B cell (primary cell): ENCODE measurements at regions not wholly inside any gene's neighbourhood (a gene's known extent, or its start where the extent isn't known, plus 50 kb on each side); places are given as distances from the start of the nearest gene placed in this dataset.

Experiments
- ATAC-seq: fragments of 200-7000 bp; cut with Tn5 transposase; one replicate; pipeline ENCODE4 v1.10.0; 2021; ENCODE audit warnings: low read depth, mild to moderate bottlenecking, moderate number of reproducible peaks, moderate library complexity
- CTCF ChIA-PET: fragments of 350-600 bp; sonication (Branson Sonifier 250); formaldehyde crosslinking; loops from one replicate; lab custom pipeline; 2021; ENCODE audit warnings: antibody characterized with exemption, inconsistent platforms; lab: Charles Lee
- POLR2A ChIA-PET: fragments of 350-600 bp; sonication (Branson Sonifier 250); formaldehyde crosslinking; loops from one replicate; lab custom pipeline; 2021; ENCODE audit warnings: antibody characterized with exemption; lab: Charles Lee
- DNase-seq: peaks from one replicate; pipeline ENCODE4 v3.0.0; 2013
- H2AFZ ChIP-seq: 2 replicates; pipeline ENCODE4 v1.6.1; 2012; ENCODE audit warnings: mild to moderate bottlenecking, low read depth, low read length; ENCODE audit not compliant: insufficient read depth, poor library complexity, severe bottlenecking
- H3K27ac ChIP-seq, 2 donors: 1 replicate in 1 of 2; 2 replicates in 1 of 2; pipeline ENCODE4 v1.5.1; 2012 to 2013; ENCODE audit warnings: low read length in 2 of 2, mild to moderate bottlenecking in 2 of 2, moderate library complexity in 1 of 2
- H3K27me3 ChIP-seq, 4 experiments: fragments of 200-600 bp in 1 of 4; sonication (generic) in 1 of 4; replicated peaks in 1 of 4; 1 replicate in 2 of 4; 2 replicates in 2 of 4; pipeline versions ENCODE4 v1.6.1 to v1.7.0; 2013 to 2016; ENCODE audit warnings: low read length in 3 of 4, mild to moderate bottlenecking in 2 of 4, mixed read lengths in 1 of 4, moderate library complexity in 1 of 4; ENCODE audit not compliant: insufficient read depth in 4 of 4, control insufficient read depth in 3 of 4; ENCODE audit errors: control extremely low read depth in 1 of 4
- H3K36me3 ChIP-seq, 2 experiments: replicated peaks in 1 of 2; 1 replicate in 1 of 2; 2 replicates in 1 of 2; pipeline versions ENCODE4 v1.6.1 to v1.7.1; 2013; ENCODE audit warnings: low read length in 1 of 2; ENCODE audit not compliant: insufficient read depth in 2 of 2, control insufficient read depth in 1 of 2; ENCODE audit errors: control extremely low read depth in 1 of 2, extremely low read depth in 1 of 2
- H3K4me1 ChIP-seq, 2 donors: fragments of 200-600 bp in 1 of 2; sonication (generic) in 1 of 2; 1 replicate in 1 of 2; 2 replicates in 1 of 2; pipeline versions ENCODE4 v1.5.1 to v1.6.1; 2013 to 2017; ENCODE audit warnings: low read length in 2 of 2; ENCODE audit not compliant: control insufficient read depth in 2 of 2, insufficient read depth in 2 of 2
- H3K4me2 ChIP-seq: replicated peaks from 2 replicates; pipeline ENCODE3; 2012; ENCODE audit warnings: mild to moderate bottlenecking, low read depth, low read length; ENCODE audit not compliant: poor library complexity, severe bottlenecking
- H3K4me3 ChIP-seq, 5 experiments: fragments of 200-600 bp in 1 of 5; sonication (generic) in 1 of 5; 1 replicate in 3 of 5; 2 replicates in 2 of 5; pipeline versions ENCODE4 v1.5.1 to v1.7.0; 2011 to 2016; ENCODE audit warnings: low read length in 4 of 5, mild to moderate bottlenecking in 4 of 5, low read depth in 2 of 5, control low read depth in 1 of 5, moderate library complexity in 1 of 5; ENCODE audit not compliant: insufficient read depth in 1 of 5; ENCODE audit errors: control extremely low read depth in 1 of 5, extremely low read depth in 1 of 5
- H3K79me2 ChIP-seq: fragments of 200-600 bp; sonication (generic); one replicate; pipeline ENCODE4 v1.6.0; 2016; ENCODE audit warnings: low read length; ENCODE audit not compliant: control insufficient read depth, insufficient read depth
- H3K9ac ChIP-seq: fragments of 200-600 bp; sonication (generic); 2 replicates; pipeline ENCODE4 v1.6.1; 2017; ENCODE audit warnings: mild to moderate bottlenecking, low read length, moderate library complexity
- H3K9me3 ChIP-seq, 3 donors: one replicate each; pipeline versions ENCODE4 v1.6.1 to v1.7.1; 2013; ENCODE audit warnings: low read length in 2 of 3; ENCODE audit not compliant: control insufficient read depth in 2 of 3, insufficient read depth in 1 of 3; ENCODE audit errors: control extremely low read depth in 1 of 3
- H4K20me1 ChIP-seq: 2 replicates; pipeline ENCODE4 v1.6.0; 2012; ENCODE audit warnings: mild to moderate bottlenecking, low read length; ENCODE audit not compliant: insufficient read depth, control insufficient read depth, poor library complexity, severe bottlenecking
- H3K27ac Mint-ChIP-seq: one replicate; pipeline ENCODE4 v1.8.0; 2021; ENCODE audit warnings: mixed read lengths
- H3K27me3 Mint-ChIP-seq: one replicate; pipeline ENCODE4 v1.8.0; 2021; ENCODE audit warnings: mixed read lengths
- H3K4me1 Mint-ChIP-seq: one replicate; pipeline ENCODE4 v1.8.0; 2021; ENCODE audit warnings: mixed read lengths
- H3K4me3 Mint-ChIP-seq: one replicate; pipeline ENCODE4 v1.8.0; 2021; ENCODE audit warnings: mixed read lengths
- H3K9me3 Mint-ChIP-seq: one replicate; pipeline ENCODE4 v1.8.0; 2022; ENCODE audit warnings: mixed read lengths; ENCODE audit not compliant: insufficient read depth
- EZH2 ChIP-seq: IDR thresholded peaks from 2 replicates; pipeline ENCODE4 v1.6.1; 2012; ENCODE audit warnings: borderline replicate concordance, low read depth, mild to moderate bottlenecking, moderate library complexity, low read length; ENCODE audit not compliant: insufficient read depth, poor library complexity, severe bottlenecking
- WGBS: methylation state at CpG from one replicate; pipeline ENCODE4 v1.1.5; 2013; ENCODE audit warnings: missing lambda C conversion rate; ENCODE audit not compliant: insufficient coverage; 5-methylcytosine and 5-hydroxymethylcytosine counted together
- intact Hi-C: fragments of 100-400 bp; cut with micrococcal nuclease; formaldehyde crosslinking; loops from one replicate; pipeline ENCODE4 v1.10.0; 2022
- TF ChIP-seq, protein P1 (sequence below): fragments of 200-600 bp; IDR thresholded peaks from one replicate; pipeline ENCODE4 v1.8.0; 2022; ENCODE audit warnings: antibody characterized with exemption, mild to moderate bottlenecking

GRCh38 chr6:4637691-4638433 lies 138.3 kb upstream of the CDYL start:
- Mint-ChIP-seq H3K4me1 (no peaks in the 10 kb centered on the region), H3K27ac (no peak overlapping the region), H3K9me3 (no peaks in the 10 kb centered on the region), H3K4me3 (no peak overlapping the region), H3K27me3 (peaks cover 26% of the 10 kb centered on the region)
- H3K4me1 ChIP-seq = no peaks in the 10 kb centered on the region
- TF ChIP-seq EZH2 = no peak
- TF ChIP-seq, protein P1, sequence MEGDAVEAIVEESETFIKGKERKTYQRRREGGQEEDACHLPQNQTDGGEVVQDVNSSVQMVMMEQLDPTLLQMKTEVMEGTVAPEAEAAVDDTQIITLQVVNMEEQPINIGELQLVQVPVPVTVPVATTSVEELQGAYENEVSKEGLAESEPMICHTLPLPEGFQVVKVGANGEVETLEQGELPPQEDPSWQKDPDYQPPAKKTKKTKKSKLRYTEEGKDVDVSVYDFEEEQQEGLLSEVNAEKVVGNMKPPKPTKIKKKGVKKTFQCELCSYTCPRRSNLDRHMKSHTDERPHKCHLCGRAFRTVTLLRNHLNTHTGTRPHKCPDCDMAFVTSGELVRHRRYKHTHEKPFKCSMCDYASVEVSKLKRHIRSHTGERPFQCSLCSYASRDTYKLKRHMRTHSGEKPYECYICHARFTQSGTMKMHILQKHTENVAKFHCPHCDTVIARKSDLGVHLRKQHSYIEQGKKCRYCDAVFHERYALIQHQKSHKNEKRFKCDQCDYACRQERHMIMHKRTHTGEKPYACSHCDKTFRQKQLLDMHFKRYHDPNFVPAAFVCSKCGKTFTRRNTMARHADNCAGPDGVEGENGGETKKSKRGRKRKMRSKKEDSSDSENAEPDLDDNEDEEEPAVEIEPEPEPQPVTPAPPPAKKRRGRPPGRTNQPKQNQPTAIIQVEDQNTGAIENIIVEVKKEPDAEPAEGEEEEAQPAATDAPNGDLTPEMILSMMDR = no peak
- no peak for ATAC-seq
- no peaks in the 10 kb centered on the region for H3K27me3 ChIP-seq
- no peaks in the 10 kb centered on the region for H3K36me3 ChIP-seq
- H4K20me1 ChIP-seq = no peaks in the 10 kb centered on the region
- no peak overlapping the region for H3K4me3 ChIP-seq
- H2AFZ ChIP-seq = no peak overlapping the region
- ChIA-PET POLR2A (no interaction called here), CTCF (no interaction called here)
- H3K27ac ChIP-seq = no peak overlapping the region
- 93% methylated on average over 3 of the region's 5 CpGs for WGBS
- H3K79me2 ChIP-seq = no peaks in the 10 kb centered on the region
- H3K9me3 ChIP-seq = no peaks in the 10 kb centered on the region
- intact Hi-C loops = no loop called here
- H3K4me2 ChIP-seq = no peak overlapping the region
- no peak for DNase-seq
- H3K9ac ChIP-seq = no peak overlapping the region

GRCh38 chr6:4636881-4637224 lies 139.4 kb upstream of the CDYL start:
- no peak for ATAC-seq
- Mint-ChIP-seq H3K9me3 (no peaks in the 10 kb centered on the region), H3K27me3 (peaks cover 19% of the 10 kb centered on the region), H3K27ac (no peak overlapping the region), H3K4me3 (no peak overlapping the region), H3K4me1 (no peaks in the 10 kb centered on the region)
- no peaks in the 10 kb centered on the region for H3K4me1 ChIP-seq
- no peak overlapping the region for H2AFZ ChIP-seq
- no peak for DNase-seq
- H3K27me3 ChIP-seq = no peaks in the 10 kb centered on the region
- no peaks in the 10 kb centered on the region for H4K20me1 ChIP-seq
- H3K9me3 ChIP-seq = no peaks in the 10 kb centered on the region
- H3K4me2 ChIP-seq = no peak overlapping the region
- H3K36me3 ChIP-seq = no peaks in the 10 kb centered on the region
- 100% methylated on average over 1 of the region's 2 CpGs for WGBS
- TF ChIP-seq EZH2 = no peak
- TF ChIP-seq, protein P1 = no peak
- ChIA-PET CTCF (no interaction called here), POLR2A (no interaction called here)
- no peaks in the 10 kb centered on the region for H3K79me2 ChIP-seq
- H3K9ac ChIP-seq = no peak overlapping the region
- no peak overlapping the region for H3K4me3 ChIP-seq
- no peak overlapping the region for H3K27ac ChIP-seq
- intact Hi-C loops = no loop called here
